Liver (tissue), 7 donors: ENCODE measurements at regions not wholly inside any gene's neighbourhood (a gene's known extent, or its start where the extent isn't known, plus 50 kb on each side); places are given as distances from the start of the nearest gene placed in this dataset.

Source experiments
- DNase-seq: peaks from one replicate; pipeline ENCODE4 v3.0.0-alpha.2; 2017; ENCODE audit warnings: low spot score
- H3K27ac ChIP-seq, 2 donors: one replicate each; pipeline ENCODE4 v1.7.0; 2013; ENCODE audit warnings: inconsistent platforms in 2 of 2, low read length in 2 of 2, control low read depth in 1 of 2, low read depth in 1 of 2, mild to moderate bottlenecking in 1 of 2
- H3K27me3 ChIP-seq, 4 donors: one replicate each; pipeline versions ENCODE4 v1.6.1 to v1.7.0; 2013; ENCODE audit warnings: low read length in 3 of 4, inconsistent platforms in 1 of 4, mild to moderate bottlenecking in 1 of 4, moderate library complexity in 1 of 4; ENCODE audit not compliant: control insufficient read depth in 4 of 4, insufficient read depth in 4 of 4
- H3K36me3 ChIP-seq, 4 donors: one replicate each; pipeline versions ENCODE4 v1.6.1 to v1.7.0; 2013; ENCODE audit warnings: low read length in 3 of 4, mild to moderate bottlenecking in 3 of 4, low read depth in 1 of 4, moderate library complexity in 1 of 4; ENCODE audit not compliant: control insufficient read depth in 4 of 4, insufficient read depth in 3 of 4
- H3K4me1 ChIP-seq, 4 donors: one replicate each; pipeline versions ENCODE4 v1.6.1 to v1.7.0; 2013; ENCODE audit warnings: low read length in 3 of 4, mild to moderate bottlenecking in 3 of 4, moderate library complexity in 1 of 4; ENCODE audit not compliant: control insufficient read depth in 4 of 4, insufficient read depth in 4 of 4
- H3K4me3 ChIP-seq, 3 donors: one replicate each; pipeline versions ENCODE4 v1.6.1 to v1.7.0; 2013; ENCODE audit warnings: low read length in 3 of 3, control low read depth in 1 of 3, low read depth in 1 of 3, mild to moderate bottlenecking in 1 of 3
- H3K9ac ChIP-seq, 2 donors: one replicate each; pipeline ENCODE4 v1.7.0; 2013; ENCODE audit warnings: low read length in 2 of 2, mild to moderate bottlenecking in 2 of 2, moderate library complexity in 2 of 2, control low read depth in 1 of 2, low read depth in 1 of 2
- H3K9me3 ChIP-seq, 4 donors: one replicate each; pipeline versions ENCODE4 v1.6.1 to v1.7.0; 2013; ENCODE audit warnings: low read length in 3 of 4; ENCODE audit not compliant: control insufficient read depth in 4 of 4
- EGR1 ChIP-seq, 2 donors: IDR thresholded peaks; 2 replicates each; pipeline ENCODE4 v1.6.1; 2016 to 2018; ENCODE audit warnings: antibody characterized with exemption in 2 of 2, low read depth in 2 of 2
- FOXA2 ChIP-seq: IDR thresholded peaks from 2 replicates; pipeline ENCODE4 v1.6.1; 2016; ENCODE audit warnings: antibody characterized with exemption
- GABPA ChIP-seq, 2 donors: IDR thresholded peaks in 1 of 2; conservative IDR thresholded peaks in 1 of 2; 2 replicates each; pipeline ENCODE4 v1.6.1; 2016; ENCODE audit warnings: antibody characterized with exemption in 2 of 2, mild to moderate bottlenecking in 1 of 2, moderate library complexity in 1 of 2
- HNF4A ChIP-seq, 2 donors: conservative IDR thresholded peaks; 2 replicates each; pipeline ENCODE4 v1.6.1; 2016; ENCODE audit warnings: antibody characterized with exemption in 2 of 2, mild to moderate bottlenecking in 2 of 2
- HNF4G ChIP-seq: IDR thresholded peaks from 2 replicates; pipeline ENCODE4 v1.6.1; 2016; ENCODE audit warnings: antibody characterized with exemption
- JUND ChIP-seq, 2 donors: IDR thresholded peaks; 2 replicates each; pipeline ENCODE4 v1.6.1; 2016; ENCODE audit warnings: antibody characterized with exemption in 2 of 2
- RAD21 ChIP-seq, 2 donors: IDR thresholded peaks; 2 replicates each; pipeline ENCODE4 v1.6.1; 2016; ENCODE audit warnings: antibody characterized with exemption in 2 of 2, mild to moderate bottlenecking in 2 of 2
- REST ChIP-seq: IDR thresholded peaks from 2 replicates; pipeline ENCODE4 v1.6.1; 2016; ENCODE audit warnings: antibody characterized with exemption, mild to moderate bottlenecking
- RXRA ChIP-seq, 2 donors: IDR thresholded peaks; 2 replicates each; pipeline ENCODE4 v1.6.1; 2017 to 2018; ENCODE audit warnings: antibody characterized with exemption in 2 of 2, mild to moderate bottlenecking in 1 of 2
- TAF1 ChIP-seq: conservative IDR thresholded peaks from 2 replicates; pipeline ENCODE4 v1.6.1; 2016; ENCODE audit warnings: antibody characterized with exemption, mild to moderate bottlenecking
- WGBS: extraction: QIAGEN DNeasy Blood & Tissue Kit; methylation state at CpG from one replicate; pipeline ENCODE4 v1.1.7; 2013; 5-methylcytosine and 5-hydroxymethylcytosine counted together
- donor health status: healthy.
- donor health status: healthy.
- donor health status: healthy.
- donor health status: healthy.

DNA sequence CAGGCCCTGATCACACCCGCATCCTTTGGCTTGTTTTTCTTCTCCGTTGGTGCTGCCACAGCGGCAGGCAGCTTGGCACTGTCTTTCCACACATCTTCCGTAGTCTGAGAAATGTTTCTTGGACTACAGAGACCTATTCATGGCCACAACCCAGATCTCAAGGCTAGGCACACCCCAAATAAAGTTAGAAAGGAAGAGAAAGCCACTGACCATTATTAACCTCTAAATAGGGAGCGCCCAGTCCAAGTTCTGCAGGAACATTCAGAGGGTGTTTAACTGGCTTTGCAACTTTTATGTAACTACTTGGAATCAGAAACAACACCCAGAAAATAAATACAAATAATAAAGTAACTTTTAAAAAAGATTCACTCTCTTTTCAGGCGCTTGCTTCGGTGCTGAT is 124.8 kb upstream of the NEDD9 start:
- DNase-seq: no peak
- Histone ChIP-seq H3K27ac (peak overlapping the region in 1 of 2 donors; percentile 3), H3K9me3 (peaks cover 0 to 1% (median 0%) of the 10 kb centered on the region in 4 donors), H3K36me3 (no peaks in the 10 kb centered on the region), H3K27me3 (no peaks in the 10 kb centered on the region), H3K9ac (no peak overlapping the region), H3K4me1 (no peaks in the 10 kb centered on the region), H3K4me3 (no peak overlapping the region)
- TF ChIP-seq EGR1 (IDR thresholded peaks at IDR 0.05; ENCODE audit: low read depth in 2 of 2) (no peak), TAF1 (no peak)
- 90% methylated on average over 7 of the region's 7 CpGs for WGBS

GRCh38 chr6:11356404-11357155 is 124.1 kb upstream of the NEDD9 start:
- TF ChIP-seq HNF4G (no peak), RAD21 (IDR thresholded peaks at IDR 0.05) (peak in 1 of 2 donors; percentile 13)
- 79% methylated on average over 11 of the region's 11 CpGs for WGBS
- no peak overlapping the region for H3K4me3 ChIP-seq
- H3K27ac ChIP-seq: peak overlapping the region in 1 of 2 donors; percentile 3
- no peak for DNase-seq
- no peaks in the 10 kb centered on the region for H3K4me1 ChIP-seq
- H3K27me3 ChIP-seq: no peaks in the 10 kb centered on the region
- H3K36me3 ChIP-seq: no peaks in the 10 kb centered on the region
- H3K9ac ChIP-seq: no peak overlapping the region
- peaks cover 0 to 1% (median 0%) of the 10 kb centered on the region in 4 donors for H3K9me3 ChIP-seq

DNA sequence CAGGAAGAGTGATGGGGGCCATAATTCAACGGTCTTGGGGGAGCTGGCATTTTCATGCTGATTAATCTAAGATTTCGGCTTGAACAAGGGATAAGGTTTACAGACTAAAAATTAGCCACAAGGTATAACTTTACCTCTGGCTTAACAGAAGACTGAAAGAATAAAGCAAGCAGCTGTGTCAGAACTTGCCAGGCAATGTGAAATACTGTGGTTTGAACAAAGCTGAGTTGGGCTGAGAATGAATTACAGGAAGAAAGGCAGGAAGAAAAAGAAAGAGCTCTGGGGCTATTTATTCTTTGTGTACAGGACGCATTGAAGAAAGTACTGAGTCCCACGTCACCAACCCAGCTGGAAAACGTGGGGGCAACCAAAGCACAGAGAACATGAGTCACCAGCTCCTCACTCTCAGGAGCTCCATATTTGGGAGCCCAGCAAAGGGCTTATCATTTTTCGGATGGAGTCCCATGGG is 121.5 kb upstream of the NEDD9 start:
- H3K27ac ChIP-seq: no peak overlapping the region
- H3K36me3 ChIP-seq: no peaks in the 10 kb centered on the region
- H3K9ac ChIP-seq: no peak overlapping the region
- WGBS: 75% methylated on average over 6 of the region's 6 CpGs
- H3K4me3 ChIP-seq: no peak overlapping the region
- H3K27me3 ChIP-seq: no peaks in the 10 kb centered on the region
- DNase-seq: no peak
- no peaks in the 10 kb centered on the region for H3K9me3 ChIP-seq
- TF ChIP-seq REST (no peak), RXRA (IDR thresholded peaks at IDR 0.05) (no peak), HNF4G (no peak), FOXA2 (no peak), GABPA (IDR thresholded peaks at IDR 0.05 in 1 of 2, conservative IDR thresholded peaks at IDR 0.05 in 1 of 2) (no peak), HNF4A (conservative IDR thresholded peaks at IDR 0.05) (no peak), JUND (IDR thresholded peaks at IDR 0.05) (peak in 1 of 2 donors; percentile 33)
- peaks cover 0 to 4% (median 0%) of the 10 kb centered on the region in 4 donors for H3K4me1 ChIP-seq
